Cardiac muscle cell (in vitro differentiated cells and primary cell): ENCODE measurements at regions not wholly inside any gene's neighbourhood (a gene's known extent, or its start where the extent isn't known, plus 50 kb on each side); places are given as distances from the start of the nearest gene placed in this dataset.

ENCODE experiments used
- DNase-seq, 2 donors: peaks; one replicate each; pipeline versions ENCODE4 v3.0.0 to v3.0.0-alpha.2; 2010 to 2017; ENCODE audit warnings: low read depth in 1 of 2, low spot score in 1 of 2
- H3K27ac ChIP-seq: fragments of 200-600 bp; sonication (generic); 2 replicates; pipeline ENCODE4 v1.5.1; 2016
- H3K27me3 ChIP-seq: fragments of 200-600 bp; sonication (generic); 2 replicates; pipeline ENCODE4 v1.6.0; 2016; ENCODE audit warnings: control low read depth
- H3K36me3 ChIP-seq: fragments of 200-600 bp; sonication (generic); 2 replicates; pipeline ENCODE4 v1.5.1; 2016; ENCODE audit warnings: control low read depth
- H3K4me1 ChIP-seq: fragments of 200-600 bp; sonication (generic); 2 replicates; pipeline ENCODE4 v1.8.1; 2017; ENCODE audit warnings: low read depth, mild to moderate bottlenecking, mixed run types
- H3K4me3 ChIP-seq: fragments of 200-600 bp; sonication (generic); 2 replicates; pipeline ENCODE4 v1.5.1; 2016; ENCODE audit warnings: mild to moderate bottlenecking
- H3K9me3 ChIP-seq: fragments of 200-600 bp; sonication (generic); 2 replicates; pipeline ENCODE4 v1.5.1; 2017; ENCODE audit warnings: low read depth, mild to moderate bottlenecking, control low read depth
- TF ChIP-seq, protein P1 (sequence below): IDR thresholded peaks from 2 replicates; pipeline ENCODE4 v1.5.1; 2012; ENCODE audit warnings: low read depth, mild to moderate bottlenecking, low read length

DNA sequence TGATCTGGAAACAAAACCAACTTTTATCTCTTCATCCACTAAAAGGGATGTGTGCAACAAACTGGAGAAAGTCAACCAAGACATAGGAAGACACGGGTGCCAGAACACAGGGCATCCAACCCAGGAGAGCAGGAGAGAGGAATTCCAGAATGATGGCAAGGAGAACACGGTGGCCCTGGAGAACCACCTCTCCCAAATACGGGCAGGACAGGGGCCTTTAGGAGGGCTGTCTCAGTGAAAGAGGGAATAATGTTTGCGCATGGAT, 93.4 kb upstream of the EGLN3 start:
- H3K4me1 ChIP-seq: no peaks in the 10 kb centered on the region
- no peak for DNase-seq
- H3K4me3 ChIP-seq: no peak overlapping the region
- TF ChIP-seq, protein P1, sequence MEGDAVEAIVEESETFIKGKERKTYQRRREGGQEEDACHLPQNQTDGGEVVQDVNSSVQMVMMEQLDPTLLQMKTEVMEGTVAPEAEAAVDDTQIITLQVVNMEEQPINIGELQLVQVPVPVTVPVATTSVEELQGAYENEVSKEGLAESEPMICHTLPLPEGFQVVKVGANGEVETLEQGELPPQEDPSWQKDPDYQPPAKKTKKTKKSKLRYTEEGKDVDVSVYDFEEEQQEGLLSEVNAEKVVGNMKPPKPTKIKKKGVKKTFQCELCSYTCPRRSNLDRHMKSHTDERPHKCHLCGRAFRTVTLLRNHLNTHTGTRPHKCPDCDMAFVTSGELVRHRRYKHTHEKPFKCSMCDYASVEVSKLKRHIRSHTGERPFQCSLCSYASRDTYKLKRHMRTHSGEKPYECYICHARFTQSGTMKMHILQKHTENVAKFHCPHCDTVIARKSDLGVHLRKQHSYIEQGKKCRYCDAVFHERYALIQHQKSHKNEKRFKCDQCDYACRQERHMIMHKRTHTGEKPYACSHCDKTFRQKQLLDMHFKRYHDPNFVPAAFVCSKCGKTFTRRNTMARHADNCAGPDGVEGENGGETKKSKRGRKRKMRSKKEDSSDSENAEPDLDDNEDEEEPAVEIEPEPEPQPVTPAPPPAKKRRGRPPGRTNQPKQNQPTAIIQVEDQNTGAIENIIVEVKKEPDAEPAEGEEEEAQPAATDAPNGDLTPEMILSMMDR: no peak
- H3K36me3 ChIP-seq: no peaks in the 10 kb centered on the region
- no peaks in the 10 kb centered on the region for H3K27me3 ChIP-seq
- H3K27ac ChIP-seq: no peak overlapping the region
- no peaks in the 10 kb centered on the region for H3K9me3 ChIP-seq

DNA sequence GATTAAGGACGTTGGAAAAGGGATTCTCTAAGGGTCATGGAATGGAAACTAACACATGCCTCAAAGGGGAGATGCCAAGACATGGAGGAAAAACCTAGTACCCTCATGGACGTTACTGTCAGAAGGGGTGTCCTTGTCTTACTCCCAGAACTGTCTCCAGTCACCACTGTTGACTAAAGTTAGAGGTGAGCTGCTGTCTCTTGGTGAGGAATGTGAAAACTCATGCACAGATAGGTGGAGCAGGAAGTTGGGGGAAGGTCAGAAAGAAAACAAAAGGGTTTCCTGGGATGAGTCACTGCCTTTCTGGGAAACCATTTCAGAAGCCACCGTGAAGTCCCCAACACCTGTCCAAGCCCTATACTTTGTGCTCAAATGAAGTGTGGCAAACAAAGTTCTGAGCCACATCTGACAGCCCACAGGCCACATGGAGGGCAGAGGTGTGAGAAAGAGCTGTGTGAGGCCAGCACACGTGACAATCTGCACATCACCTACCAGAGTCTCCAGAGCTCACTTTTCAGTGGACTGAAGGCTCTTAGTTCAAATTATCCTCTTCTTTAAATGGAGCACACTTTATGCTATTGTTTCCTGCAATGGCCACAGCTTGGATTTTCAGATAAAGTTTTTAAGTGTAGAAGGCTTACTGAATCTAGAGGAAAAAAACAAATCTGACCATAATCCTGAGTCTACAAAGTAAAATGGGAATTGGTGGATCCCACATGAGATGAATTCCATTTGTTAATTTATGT, 92.9 kb upstream of the EGLN3 start:
- TF ChIP-seq, protein P1: no peak
- H3K4me3 ChIP-seq: no peak overlapping the region
- H3K36me3 ChIP-seq: no peaks in the 10 kb centered on the region
- no peaks in the 10 kb centered on the region for H3K9me3 ChIP-seq
- no peak overlapping the region for H3K27ac ChIP-seq
- no peaks in the 10 kb centered on the region for H3K27me3 ChIP-seq
- H3K4me1 ChIP-seq: peaks cover 1% of the 10 kb centered on the region
- no peak for DNase-seq

DNA sequence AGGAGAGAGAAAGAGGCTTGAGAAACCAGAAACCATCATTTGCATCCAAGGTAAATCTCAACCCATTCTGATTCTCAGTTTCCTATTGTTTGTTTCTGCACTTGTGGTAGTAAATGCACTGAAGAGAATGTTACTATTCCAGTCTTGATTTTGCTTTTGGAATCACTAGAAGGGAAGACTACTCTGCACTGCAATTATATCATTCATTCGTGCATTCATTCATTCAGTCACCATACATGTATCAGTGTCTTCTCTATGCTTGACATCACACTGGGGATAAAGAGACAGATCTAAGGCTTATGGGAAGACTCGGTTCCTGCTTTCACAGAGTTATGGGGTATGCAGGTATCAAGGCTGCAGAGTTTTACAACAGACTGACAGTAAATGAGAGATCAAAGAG, 90.3 kb upstream of the EGLN3 start:
- Histone ChIP-seq H3K4me1 (peaks cover 9% of the 10 kb centered on the region), H3K27me3 (no peaks in the 10 kb centered on the region), H3K36me3 (no peaks in the 10 kb centered on the region), H3K4me3 (no peak overlapping the region), H3K27ac (no peak overlapping the region), H3K9me3 (no peaks in the 10 kb centered on the region)
- no peak for DNase-seq
- TF ChIP-seq, protein P1: no peak

DNA sequence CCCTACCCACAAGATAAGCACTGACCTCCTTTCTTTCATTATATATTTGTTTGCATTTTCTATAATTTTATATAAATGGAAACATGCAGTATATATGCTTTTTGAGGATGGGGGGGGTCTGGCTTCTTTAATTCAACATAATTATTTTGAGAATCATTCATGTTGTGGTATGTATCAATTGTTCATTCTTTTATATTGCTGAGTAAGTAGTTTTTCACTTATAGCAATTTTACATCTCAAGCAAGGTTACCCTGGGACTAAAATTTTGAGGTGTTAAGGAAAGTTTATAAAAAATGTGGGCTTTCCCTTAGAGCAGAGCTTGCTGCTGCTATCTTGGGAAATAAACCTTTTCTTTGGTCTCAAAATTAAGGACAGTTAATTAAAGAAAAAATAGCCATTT, 89.9 kb upstream of the EGLN3 start:
- H3K27me3 ChIP-seq: no peaks in the 10 kb centered on the region
- H3K36me3 ChIP-seq: no peaks in the 10 kb centered on the region
- no peaks in the 10 kb centered on the region for H3K9me3 ChIP-seq
- peaks cover 9% of the 10 kb centered on the region for H3K4me1 ChIP-seq
- TF ChIP-seq, protein P1: no peak
- DNase-seq: no peak
- no peak overlapping the region for H3K27ac ChIP-seq
- H3K4me3 ChIP-seq: no peak overlapping the region

DNA sequence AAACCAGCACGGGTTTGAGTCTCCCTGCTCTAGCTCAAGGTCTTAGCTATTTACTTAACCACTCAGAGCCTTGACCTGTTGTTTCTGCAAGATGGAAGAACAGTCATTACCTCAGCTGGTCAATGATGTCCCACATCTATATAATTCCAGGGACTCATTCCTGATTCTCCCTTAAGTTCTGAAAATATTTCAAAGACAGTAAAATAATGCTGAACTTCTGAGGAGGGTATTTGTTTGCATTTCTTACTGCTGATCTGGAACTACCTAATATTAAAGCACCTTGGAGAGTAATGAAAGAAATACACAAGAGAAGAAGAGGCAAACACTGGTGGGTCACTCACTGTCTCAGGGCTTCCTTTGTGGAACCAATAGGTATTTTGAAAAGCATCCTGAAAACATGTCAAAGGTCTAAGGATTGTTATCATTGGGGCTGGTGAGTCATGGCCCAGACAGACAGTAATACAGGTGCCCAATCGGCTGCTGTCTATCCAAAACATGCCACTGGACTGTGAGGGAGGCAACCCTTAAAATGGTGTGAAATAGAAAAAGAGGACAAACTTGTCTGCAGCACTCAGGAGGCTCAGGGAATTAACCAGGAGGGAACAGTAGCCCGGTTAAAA, 88.7 kb upstream of the EGLN3 start:
- TF ChIP-seq, protein P1: no peak
- Histone ChIP-seq H3K27me3 (no peaks in the 10 kb centered on the region), H3K9me3 (no peaks in the 10 kb centered on the region), H3K4me1 (peaks cover 9% of the 10 kb centered on the region), H3K4me3 (no peak overlapping the region), H3K36me3 (no peaks in the 10 kb centered on the region), H3K27ac (no peak overlapping the region)
- no peak for DNase-seq
